ENCODE measurements at regions not wholly inside any gene's neighbourhood (a gene's known extent, or its start where the extent isn't known, plus 50 kb on each side); places are given as distances from the start of the nearest gene placed in this dataset.

GRCh38 chr19:30276883-30277280 lies 95.3 kb upstream of the ZNF536 start:
- no peak for TF ChIP-seq CTCF (IDR thresholded peaks at IDR 0.05; ENCODE audit: low read length)
- no peak for TF ChIP-seq EZH2 (IDR thresholded peaks at IDR 0.05; ENCODE audit: borderline replicate concordance, low read length)
